HG03139 (cell line): ENCODE measurements at regions not wholly inside any gene's neighbourhood (a gene's known extent, or its start where the extent isn't known, plus 50 kb on each side); places are given as distances from the start of the nearest gene placed in this dataset.
A peak's percentile ranks its signal among the peaks of the same experiment; 100 is the strongest.

Experiments
- ATAC-seq: cut with Tn5 transposase; IDR thresholded peaks from one replicate; pipeline ENCODE4 v1.9.1; 2021; ENCODE audit not compliant: unreplicated experiment

DNA sequence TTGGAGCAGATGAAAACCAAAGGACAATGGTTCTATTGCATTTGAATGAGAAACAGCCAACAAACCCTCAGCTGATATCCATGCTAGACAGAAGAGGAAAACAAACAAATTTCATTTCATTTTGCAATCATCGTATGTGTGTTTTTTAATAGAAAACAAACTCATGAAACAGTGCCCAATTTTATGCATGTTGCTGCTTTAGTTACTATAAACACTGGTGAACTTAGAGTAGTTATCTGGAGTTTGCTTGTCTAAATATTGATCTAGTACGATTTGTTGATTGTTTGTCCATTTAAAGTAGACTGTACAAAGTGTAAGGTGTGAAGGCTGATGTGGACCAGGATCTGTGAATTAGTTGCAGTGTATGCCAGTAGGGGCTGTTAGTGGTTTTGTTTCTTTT lies 166.6 kb downstream of the KITLG start:
- no peak for ATAC-seq

DNA sequence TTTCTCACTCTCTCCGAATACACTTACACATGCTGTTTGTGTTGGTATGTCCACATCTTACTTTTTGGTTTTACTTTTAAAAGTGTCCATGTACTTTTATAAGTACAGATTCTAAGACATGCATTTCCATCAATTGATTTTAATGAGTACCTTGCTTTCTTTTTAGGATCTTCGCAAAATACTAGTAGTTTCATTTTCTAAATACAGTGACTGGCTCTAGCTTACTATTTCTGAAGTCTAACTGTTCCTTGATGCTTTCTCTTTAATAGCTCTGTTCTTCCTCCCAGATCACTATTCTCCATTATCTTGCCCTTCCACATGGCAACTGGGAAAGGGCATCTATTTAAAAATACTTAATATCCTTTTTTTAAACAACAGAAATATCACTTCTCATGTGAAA lies 164.1 kb downstream of the KITLG start:
- ATAC-seq: no peak

DNA sequence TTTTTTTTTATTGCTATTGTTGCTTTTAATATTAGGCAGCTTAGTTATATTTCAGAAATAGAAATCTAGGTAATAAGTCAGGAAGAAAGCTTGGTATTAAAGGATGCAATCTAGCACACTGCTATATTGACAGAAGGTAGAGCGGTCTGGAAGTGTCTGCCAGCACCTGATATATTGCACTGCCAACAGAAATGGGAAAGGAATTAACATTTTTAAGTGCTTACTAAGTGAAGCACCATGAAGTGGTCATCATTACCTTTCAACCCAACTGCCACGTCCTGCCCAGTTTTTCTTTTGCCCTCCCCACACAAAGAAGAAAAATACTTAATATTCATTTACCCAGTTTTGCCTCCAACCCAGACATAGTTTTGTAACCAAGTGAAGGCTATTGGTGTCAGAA lies 163.5 kb downstream of the KITLG start:
- no peak for ATAC-seq

DNA sequence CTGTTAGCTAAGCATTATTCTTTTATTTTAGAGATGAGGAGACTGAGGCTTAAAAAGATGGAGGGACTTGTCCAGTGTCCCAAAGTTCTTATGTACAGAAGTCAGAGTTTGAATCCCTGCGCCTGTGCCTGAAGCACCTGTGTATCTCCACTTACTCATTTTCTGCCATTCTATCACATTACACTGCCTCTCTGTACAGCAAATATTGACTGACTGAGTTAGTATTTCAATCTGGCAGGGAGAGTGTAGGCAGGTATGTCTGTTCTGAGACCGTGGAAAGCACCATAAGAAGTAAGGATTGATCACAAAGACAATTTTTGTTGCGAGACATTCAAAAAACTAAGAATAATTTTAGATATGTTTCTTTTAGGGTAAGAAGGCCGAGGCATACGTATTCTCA lies 162.7 kb downstream of the KITLG start:
- ATAC-seq: no peak

DNA sequence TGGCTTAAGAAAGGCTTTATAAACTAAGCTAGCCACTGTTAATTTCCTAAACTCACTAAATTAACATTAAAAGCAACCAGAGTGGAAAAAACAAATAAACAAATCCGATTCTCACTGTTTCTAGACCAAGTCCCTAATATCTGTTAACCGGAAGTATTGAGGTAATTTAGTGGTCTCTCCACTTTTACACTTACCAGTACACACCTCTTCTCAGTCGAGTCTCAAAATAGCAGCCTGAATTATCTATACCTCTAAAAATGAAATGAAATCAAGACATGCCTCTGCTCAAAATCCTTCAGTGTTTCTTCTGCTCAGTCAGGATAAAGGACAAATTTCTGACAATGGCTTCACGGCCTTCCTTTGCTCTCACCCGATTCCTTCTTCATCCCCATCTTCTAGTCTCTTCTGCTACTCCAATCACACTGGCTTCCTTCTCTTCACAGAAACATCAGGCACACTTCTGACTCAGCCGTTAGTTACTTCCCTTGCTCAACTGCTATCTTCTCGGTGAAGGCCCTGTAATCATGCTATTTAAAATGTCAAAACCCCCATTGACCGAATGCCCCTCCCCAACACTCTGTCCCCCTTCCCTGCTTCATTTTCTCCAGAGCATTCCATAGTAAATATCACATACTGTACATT lies 161.3 kb downstream of the KITLG start:
- ATAC-seq: no peak

DNA sequence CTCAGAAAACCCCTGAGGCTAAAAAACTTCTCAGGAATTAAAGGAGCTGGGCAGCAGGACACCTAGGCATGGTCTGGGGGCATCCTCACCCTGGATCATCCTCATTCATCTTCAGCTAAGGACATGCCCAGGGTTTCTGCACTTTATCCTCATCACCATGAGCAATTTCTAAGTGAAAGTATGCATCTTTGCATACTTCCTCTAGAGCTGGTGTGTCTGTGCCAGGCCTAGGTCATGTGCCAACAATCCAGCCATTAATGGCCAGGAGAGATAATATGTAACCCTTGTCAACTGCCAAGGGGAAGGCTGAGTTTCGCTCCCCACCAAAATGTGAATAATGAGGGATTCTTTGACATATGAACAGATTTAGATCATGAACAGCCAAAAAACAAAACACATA lies 160.5 kb downstream of the KITLG start:
- no peak for ATAC-seq

DNA sequence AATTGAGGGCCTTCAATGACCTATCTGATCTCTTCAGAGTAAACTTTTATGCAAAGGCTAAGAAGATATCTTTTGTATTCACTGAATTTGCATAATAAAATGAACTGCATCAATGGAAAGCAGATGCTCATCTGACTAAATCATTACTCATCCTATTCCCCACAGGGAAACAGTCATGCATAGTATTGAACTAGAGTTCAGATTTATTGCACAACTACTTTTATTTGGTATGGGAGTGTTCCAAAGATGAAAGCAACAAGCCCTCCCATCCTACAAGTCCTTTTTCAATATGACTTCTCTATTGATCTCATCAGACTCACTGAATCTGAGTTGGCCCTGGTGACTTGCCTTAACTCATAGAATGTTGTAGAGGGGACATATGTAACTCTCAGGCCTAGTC lies 159.8 kb downstream of the KITLG start:
- no peak for ATAC-seq

DNA sequence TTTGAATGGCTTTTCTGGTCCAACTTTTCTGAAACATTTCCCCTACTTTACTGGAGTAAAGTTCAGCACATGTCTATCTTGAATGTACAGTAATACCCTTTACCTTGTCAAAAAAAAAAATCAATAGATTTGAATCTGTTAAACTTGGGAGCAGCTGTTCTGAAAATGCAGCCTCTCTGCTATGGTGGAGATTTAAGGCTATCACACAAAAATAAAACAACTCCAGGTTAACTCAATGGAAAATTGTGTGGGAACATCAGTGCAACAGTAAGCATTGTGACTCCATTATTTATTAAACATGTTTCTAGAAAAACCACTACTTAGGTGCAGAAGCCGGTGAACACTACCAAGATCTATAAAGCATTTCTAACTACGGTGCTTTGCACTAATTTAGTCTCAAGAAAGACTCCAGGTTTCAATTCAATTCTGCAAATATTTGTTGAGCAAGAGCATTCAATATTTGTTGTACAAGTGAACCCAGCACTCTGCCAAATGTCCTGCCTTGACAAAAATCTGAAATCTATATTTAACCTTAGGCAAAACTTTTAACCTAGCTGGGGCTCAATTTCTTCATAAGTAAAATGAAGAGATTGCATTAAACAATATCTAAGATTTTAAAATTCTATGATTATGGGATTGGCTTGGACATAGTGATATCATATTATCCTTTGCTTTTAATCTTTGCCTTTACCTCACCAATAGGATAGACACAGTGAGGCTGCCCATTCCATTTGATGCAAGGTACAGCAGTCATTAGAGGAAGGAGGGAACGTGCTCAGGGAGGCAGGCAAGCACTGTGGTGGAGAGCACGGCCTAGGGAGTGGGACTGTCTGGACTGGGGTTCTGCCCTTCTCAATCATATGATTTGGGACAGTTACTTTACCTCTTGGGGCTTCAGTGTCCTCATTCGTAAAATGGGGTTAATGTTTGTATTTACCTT lies 155.2 kb downstream of the KITLG start:
- no peak for ATAC-seq

DNA sequence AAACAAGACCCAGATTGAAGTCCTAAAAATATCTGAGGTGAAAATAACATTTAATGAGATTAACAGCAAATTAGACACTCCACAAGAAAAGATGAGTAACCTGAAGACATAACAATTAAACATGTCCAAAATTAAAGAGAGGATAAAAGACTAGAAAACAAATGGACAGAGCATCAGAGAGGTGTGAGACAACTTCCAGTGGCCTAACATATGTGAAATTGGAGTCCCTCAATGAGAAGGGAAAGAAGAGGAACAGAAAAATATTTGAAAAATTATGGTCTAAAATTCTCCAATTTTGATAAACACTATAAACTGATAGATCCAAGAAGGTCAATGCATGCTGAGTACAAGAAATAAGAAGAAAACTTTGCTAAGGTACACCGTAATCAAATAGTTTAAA lies 151.9 kb downstream of the KITLG start:
- no peak for ATAC-seq

DNA sequence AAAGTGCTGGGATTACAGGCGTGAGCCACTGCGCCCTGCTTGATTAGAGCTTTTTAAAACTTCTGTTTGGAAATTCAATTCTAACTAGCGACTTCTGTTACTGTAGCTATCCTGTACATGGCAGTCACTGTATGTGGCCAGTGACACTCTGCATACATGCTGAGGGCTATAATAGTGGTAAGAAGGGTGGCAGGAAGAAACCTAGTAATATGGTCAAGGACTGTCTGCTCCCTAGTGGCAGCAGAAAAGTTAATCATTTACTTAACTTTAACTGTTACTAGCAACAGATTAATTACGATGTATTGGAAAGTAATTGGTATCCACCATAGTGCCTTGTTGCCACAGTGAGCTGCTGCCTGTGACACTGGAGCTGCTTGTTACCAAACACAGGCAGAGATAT lies 149.0 kb downstream of the KITLG start:
- ATAC-seq: no peak

DNA sequence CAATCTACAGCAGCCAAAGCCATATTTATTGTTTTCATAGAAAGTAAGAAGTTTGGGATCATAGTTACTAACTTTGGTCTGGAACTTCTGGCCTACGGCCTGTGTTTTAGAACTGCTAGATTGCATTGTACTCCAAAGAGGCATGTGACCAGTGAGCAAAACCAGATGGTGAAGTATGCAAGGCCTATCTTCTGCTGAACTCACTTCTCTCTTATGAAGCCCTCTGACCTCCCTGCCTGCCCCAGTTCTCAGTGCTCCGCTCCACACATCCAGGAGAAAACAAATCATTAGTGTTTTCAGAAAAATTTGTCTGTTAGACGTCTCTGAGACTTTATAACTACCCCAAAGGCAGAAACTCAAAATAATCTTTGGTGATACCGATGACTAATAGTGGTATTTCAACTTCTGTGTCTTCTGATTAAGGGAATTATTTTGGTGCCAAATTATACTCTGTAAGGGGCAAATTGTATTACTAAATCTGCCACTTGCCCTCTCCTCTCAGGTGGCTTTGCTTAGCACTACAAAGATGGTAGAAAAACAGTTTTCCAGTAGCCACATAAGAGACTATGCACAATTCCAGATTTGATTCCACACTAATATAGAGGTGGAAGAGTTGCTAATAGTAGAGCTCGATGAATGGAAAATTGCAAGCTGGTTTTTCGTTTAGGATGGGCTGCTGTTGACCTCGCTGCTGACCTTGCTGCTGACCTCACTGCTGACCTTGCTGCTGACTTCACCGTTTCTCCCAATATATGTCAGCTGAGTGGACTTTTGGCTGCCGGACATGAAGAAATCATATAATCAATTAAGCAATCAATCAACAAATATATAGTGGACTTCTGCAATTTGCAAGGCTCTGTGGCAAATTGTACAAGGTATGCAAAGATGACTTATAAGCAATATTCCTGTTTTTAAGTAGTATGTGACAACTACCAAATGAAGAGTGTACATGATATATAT lies 147.5 kb downstream of the KITLG start:
- ATAC-seq: no peak

DNA sequence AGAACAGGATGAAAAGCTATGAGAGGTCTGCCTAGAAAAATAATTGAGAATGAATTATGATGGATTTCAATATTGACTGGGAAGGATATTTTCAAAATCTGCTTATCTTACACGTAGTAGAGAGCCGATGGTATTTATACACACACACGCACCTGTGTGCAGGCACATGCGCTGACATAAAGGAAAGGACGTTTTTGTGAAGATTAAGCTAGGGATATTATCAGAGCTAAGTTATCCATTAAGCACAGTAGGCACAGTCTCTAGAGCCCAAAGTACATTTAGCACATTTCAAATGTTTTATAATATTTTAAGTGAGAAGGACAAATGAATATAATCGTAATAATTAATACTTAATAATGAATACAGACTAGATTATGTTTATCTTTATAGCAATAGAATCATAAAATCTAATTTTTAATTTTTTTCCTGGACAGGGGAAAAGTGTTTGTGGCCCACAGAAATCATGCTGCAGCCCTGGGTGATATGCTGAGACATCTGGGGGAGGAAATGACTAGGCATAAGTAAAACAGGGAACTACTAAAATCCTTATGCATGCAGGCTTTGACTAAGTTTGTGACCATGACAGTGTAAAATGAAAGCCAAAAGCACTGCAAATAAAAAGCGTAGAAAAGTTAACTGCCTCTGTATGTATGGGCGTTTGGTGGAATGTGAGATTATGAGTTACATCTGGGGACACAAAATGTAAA lies 146.1 kb downstream of the KITLG start:
- ATAC-seq: peak; percentile 77

DNA sequence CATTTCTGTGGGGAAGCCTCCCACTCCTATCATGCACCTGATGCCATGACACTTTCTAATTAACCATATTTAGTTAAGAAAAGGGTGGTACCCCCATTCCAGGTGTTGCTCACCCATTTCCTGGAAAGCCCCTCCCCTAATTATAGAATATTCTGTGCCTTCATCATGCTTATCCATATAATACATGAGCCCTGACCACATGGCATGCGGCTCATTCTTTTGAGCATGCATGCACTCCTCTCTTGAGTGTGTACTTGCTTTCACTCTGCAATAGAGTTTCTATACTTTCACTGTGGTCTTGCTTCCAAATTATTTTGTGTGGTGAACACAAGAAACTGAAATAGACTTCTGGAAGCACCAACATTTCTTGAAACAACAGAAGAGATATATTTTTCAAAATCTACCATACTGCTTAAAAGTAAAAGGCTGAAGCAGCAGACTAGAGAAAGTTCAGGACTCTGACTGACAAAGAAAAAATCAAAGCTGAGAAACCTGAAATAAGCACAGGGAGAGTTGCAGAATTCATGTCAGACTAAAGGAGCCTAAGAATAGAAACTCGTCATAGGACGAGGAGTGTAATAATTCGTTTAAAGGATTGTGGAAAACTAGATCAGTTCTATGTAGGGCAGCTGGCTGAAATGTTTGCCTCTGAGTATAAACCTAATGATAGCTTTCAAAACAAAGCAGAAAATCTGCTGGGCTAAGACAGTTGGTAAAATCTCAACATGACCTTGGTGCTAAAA lies 144.8 kb downstream of the KITLG start:
- ATAC-seq: no peak

DNA sequence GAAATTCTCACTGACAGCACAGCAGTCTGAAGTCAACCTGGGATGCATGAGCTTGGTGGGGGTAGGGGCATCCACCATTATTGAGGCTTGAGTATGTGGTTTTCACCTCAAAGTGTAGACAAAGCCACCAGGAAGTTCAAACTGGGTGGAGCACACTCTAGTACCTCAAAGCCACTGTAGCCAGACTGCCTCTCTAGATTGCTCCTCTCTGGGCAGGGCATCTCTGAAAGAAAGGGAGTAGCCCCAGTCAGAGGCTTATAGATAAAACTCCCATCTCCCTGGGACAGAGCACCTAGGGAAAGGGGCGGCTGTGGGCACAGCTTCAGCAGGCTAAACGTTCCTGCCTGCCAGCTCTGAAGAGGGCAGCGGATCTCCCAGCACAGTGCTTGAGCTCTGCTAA lies 143.0 kb downstream of the KITLG start:
- ATAC-seq: no peak
